Suprapubic skin (tissue), 4 donors: ENCODE measurements at regions not wholly inside any gene's neighbourhood (a gene's known extent, or its start where the extent isn't known, plus 50 kb on each side); places are given as distances from the start of the nearest gene placed in this dataset.

Experiments used
- DNase-seq, 2 donors: peaks; one replicate each; pipeline ENCODE4 v3.0.0-alpha.2; 2019; ENCODE audit warnings: low spot score in 2 of 2
- H3K27ac ChIP-seq: fragments of 200-600 bp; sonication (generic); one replicate; pipeline ENCODE4 v1.5.1; 2019
- H3K27me3 ChIP-seq: fragments of 200-600 bp; sonication (generic); one replicate; pipeline ENCODE4 v1.5.1; 2019
- H3K36me3 ChIP-seq: fragments of 200-600 bp; sonication (generic); one replicate; pipeline ENCODE4 v1.5.1; 2019
- H3K4me1 ChIP-seq: fragments of 200-600 bp; sonication (generic); one replicate; pipeline ENCODE4 v1.5.1; 2019
- H3K4me3 ChIP-seq: fragments of 200-600 bp; sonication (generic); one replicate; pipeline ENCODE4 v1.5.1; 2019; ENCODE audit warnings: mild to moderate bottlenecking
- H3K9me3 ChIP-seq: fragments of 200-600 bp; sonication (generic); one replicate; pipeline ENCODE4 v1.5.1; 2019
- EP300 ChIP-seq: sonication (generic); formaldehyde crosslinking; IDR thresholded peaks from one replicate; pipeline ENCODE4 v1.6.1; 2017; ENCODE audit warnings: antibody characterized with exemption
- POLR2A ChIP-seq, 2 donors: fragments of 450-650 bp; IDR thresholded peaks; one replicate each; pipeline ENCODE4 v1.6.1; 2017; ENCODE audit warnings: antibody characterized with exemption in 2 of 2, mild to moderate bottlenecking in 2 of 2, moderate library complexity in 2 of 2
- POLR2AphosphoS5 ChIP-seq, 3 donors: sonication (generic); formaldehyde crosslinking; IDR thresholded peaks; one replicate each; pipeline ENCODE4 v1.6.1; 2017; ENCODE audit warnings: antibody characterized with exemption in 3 of 3
- WGBS: methylation state at CpG from one replicate; pipeline ENCODE4 v1.1.5; 2018; 5-methylcytosine and 5-hydroxymethylcytosine counted together
- TF ChIP-seq, protein P1 (sequence below), 2 donors: fragments of 200-600 bp in 1 of 2; fragments of 450-650 bp in 1 of 2; sonication (generic) in 1 of 2; IDR thresholded peaks; one replicate each; pipeline ENCODE4 v1.5.1; 2016 to 2019; ENCODE audit warnings: antibody characterized with exemption in 2 of 2, mild to moderate bottlenecking in 1 of 2, moderate library complexity in 1 of 2

DNA sequence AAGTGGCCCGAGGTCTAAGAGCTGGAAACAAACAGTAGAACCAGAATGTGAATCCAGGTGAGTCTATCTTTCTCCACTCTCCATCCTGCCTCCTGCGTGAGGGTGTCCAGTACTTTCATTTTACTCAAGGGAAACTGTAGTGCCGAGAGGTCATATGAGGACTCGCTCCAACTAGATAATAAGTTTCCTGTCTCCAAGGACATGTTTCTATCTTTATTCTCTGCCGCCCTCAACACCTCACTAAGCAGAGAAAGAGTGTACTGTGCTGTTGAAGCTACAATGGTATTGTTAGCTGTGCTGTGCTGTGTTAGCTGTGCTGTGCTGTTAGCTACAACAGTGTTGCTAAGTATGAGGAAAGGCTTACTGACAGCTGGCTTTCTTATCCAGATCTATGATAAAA, 137.9 kb upstream of the COL8A1 start:
- Histone ChIP-seq H3K27me3 (no peaks in the 10 kb centered on the region), H3K4me3 (no peak overlapping the region), H3K36me3 (no peaks in the 10 kb centered on the region), H3K9me3 (no peaks in the 10 kb centered on the region), H3K27ac (no peak overlapping the region), H3K4me1 (peaks cover 28% of the 10 kb centered on the region)
- TF ChIP-seq POLR2A (IDR thresholded peaks at IDR 0.05) = no peak
- TF ChIP-seq POLR2AphosphoS5 (IDR thresholded peaks at IDR 0.05) = no peak
- TF ChIP-seq EP300 = no peak
- TF ChIP-seq, protein P1, sequence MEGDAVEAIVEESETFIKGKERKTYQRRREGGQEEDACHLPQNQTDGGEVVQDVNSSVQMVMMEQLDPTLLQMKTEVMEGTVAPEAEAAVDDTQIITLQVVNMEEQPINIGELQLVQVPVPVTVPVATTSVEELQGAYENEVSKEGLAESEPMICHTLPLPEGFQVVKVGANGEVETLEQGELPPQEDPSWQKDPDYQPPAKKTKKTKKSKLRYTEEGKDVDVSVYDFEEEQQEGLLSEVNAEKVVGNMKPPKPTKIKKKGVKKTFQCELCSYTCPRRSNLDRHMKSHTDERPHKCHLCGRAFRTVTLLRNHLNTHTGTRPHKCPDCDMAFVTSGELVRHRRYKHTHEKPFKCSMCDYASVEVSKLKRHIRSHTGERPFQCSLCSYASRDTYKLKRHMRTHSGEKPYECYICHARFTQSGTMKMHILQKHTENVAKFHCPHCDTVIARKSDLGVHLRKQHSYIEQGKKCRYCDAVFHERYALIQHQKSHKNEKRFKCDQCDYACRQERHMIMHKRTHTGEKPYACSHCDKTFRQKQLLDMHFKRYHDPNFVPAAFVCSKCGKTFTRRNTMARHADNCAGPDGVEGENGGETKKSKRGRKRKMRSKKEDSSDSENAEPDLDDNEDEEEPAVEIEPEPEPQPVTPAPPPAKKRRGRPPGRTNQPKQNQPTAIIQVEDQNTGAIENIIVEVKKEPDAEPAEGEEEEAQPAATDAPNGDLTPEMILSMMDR (IDR thresholded peaks at IDR 0.05) = no peak
- WGBS = 50% methylated on average over 5 of the region's 5 CpGs
- DNase-seq = no peak

DNA sequence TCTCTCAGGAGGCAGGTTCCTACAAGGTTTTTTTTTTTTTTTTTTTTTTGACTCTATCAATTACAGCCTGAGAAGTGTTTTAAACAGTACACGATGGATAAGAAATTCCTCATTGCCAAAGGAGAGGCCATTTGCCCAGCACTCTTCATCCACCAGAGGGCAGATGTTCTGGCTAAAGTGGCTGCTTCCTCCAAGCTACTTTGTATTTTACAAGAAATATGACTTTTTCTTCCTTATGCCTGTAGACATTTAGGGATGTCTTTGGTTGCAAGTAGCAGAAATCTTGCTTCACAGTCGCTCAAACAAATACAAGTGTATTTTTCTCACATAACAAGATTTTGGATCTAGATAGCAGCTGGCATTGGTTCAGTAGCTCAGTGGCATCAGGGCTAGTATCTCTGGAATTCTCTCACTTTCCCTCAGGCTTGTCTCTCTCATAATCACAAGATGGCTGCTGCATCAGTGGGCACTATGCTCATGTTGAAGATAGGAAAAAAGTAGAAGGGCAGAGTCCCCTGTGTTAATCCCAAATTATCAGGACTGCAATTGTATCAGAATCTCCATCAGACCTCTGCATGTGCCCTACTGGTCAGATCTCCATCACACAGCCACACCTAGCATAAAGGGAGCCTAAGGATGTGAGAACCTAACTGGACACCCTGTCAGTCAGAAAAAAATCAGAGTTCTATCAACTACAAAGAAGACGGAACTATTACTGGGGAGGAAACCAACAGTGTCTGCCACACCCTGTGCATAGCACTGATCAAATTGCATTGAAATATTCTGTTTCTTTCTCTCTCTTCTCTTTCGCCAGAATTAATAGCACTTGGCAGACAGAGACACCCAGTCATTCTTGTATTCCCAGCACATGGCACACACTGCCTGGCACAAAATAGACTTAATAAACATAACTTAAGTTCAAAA, 138.9 kb upstream of the COL8A1 start:
- H3K9me3 ChIP-seq = no peaks in the 10 kb centered on the region
- WGBS = 22% methylated on average over 4 of the region's 4 CpGs
- H3K4me1 ChIP-seq = peaks cover 24% of the 10 kb centered on the region
- no peaks in the 10 kb centered on the region for H3K36me3 ChIP-seq
- no peak for DNase-seq
- H3K27me3 ChIP-seq = no peaks in the 10 kb centered on the region
- TF ChIP-seq EP300 = no peak
- TF ChIP-seq POLR2AphosphoS5 (IDR thresholded peaks at IDR 0.05) = no peak
- TF ChIP-seq, protein P1 (IDR thresholded peaks at IDR 0.05) = peak in 1 of 2 donors; percentile 63
- TF ChIP-seq POLR2A (IDR thresholded peaks at IDR 0.05) = no peak
- H3K4me3 ChIP-seq = no peak overlapping the region
- H3K27ac ChIP-seq = no peak overlapping the region

DNA sequence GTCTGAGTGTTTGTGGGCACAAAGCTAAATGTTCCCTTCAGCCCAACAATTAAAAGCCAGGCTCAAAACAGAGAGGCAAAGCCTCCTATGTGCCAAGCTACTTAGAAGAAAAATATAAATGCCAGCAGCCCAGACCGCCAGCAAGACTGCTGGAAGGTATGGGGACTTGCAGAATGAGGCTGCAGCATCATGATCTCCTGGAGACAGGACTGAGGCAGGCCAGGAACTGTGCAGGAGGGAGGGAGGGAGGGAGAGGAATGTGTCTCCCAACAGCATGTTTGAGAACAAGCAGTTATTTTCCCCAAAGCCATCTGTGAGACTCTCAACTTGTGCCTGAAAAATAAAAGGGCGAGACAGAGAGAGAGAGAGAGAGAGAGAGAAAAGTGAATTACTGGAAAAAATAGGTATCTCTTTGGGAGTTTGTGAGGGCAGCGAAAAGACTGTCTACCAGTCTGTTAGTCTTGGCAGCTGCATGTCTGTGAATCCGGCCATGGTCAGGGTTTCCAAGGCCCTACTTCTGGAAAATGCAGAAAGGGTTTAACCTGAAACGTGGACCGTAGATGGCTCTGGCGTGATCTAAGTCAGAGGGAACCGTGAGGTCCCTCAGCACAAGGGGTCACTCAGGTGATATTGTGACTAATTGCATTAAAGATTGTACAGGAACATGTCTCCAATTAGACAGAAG, 139.7 kb upstream of the COL8A1 start:
- Histone ChIP-seq H3K4me3 (no peak overlapping the region), H3K4me1 (peaks cover 24% of the 10 kb centered on the region), H3K36me3 (no peaks in the 10 kb centered on the region), H3K27ac (no peak overlapping the region), H3K9me3 (no peaks in the 10 kb centered on the region), H3K27me3 (no peaks in the 10 kb centered on the region)
- DNase-seq = no peak
- TF ChIP-seq POLR2A (IDR thresholded peaks at IDR 0.05) = no peak
- WGBS = 68% methylated on average over 8 of the region's 8 CpGs

DNA sequence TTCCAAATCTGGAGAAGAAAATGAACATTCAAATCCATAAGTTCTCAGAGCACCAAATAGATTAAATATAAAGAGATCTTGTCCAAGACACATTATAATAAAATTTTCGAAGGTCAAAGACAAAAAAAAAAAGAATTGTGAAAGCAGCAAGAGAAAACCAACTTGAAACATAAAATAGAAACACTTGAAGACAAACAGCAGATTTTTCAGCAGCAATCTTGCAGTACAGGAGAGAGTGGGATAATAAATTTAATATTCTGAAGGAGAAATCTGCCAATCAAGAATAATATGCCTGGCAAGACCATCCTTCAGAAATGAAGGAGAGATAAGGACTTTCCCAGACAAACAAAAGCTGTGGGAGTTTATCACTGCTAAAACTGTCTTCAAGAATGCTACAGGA, 150.5 kb upstream of the COL8A1 start:
- H3K36me3 ChIP-seq = no peaks in the 10 kb centered on the region
- H3K27ac ChIP-seq = no peak overlapping the region
- DNase-seq = no peak
- H3K4me3 ChIP-seq = no peak overlapping the region
- H3K9me3 ChIP-seq = peaks cover 9% of the 10 kb centered on the region
- no peaks in the 10 kb centered on the region for H3K27me3 ChIP-seq
- 68% methylated on average over 1 of the region's 1 CpG for WGBS
- no peaks in the 10 kb centered on the region for H3K4me1 ChIP-seq
- TF ChIP-seq EP300 (no peak), POLR2AphosphoS5 (IDR thresholded peaks at IDR 0.05) (no peak), POLR2A (IDR thresholded peaks at IDR 0.05) (no peak)
- TF ChIP-seq, protein P1 (IDR thresholded peaks at IDR 0.05) = no peak

DNA sequence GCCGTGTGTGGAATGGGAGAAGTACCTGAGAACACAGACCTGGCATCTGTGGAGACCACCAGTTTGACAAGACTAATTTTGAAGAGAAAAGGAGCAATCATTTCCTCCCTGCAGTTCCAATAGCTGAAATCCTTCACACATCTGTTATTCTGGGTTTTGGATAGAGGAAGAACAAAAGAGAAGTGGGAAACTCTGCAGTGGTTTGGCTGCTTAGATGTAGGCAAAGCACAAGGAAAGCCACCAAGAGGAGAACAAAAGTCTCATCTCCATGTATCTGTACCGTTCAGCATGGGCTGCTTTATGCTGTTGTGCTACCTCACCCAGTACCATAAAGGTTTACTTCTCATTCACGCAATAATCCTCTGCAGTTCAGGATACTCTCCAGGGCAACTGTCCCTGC, 153.1 kb upstream of the COL8A1 start:
- H3K4me3 ChIP-seq = no peak overlapping the region
- no peaks in the 10 kb centered on the region for H3K27me3 ChIP-seq
- no peak for DNase-seq
- H3K4me1 ChIP-seq = no peaks in the 10 kb centered on the region
- no peak overlapping the region for H3K27ac ChIP-seq
- H3K9me3 ChIP-seq = peaks cover 5% of the 10 kb centered on the region
- H3K36me3 ChIP-seq = no peaks in the 10 kb centered on the region
- TF ChIP-seq, protein P1 (IDR thresholded peaks at IDR 0.05) = no peak
- TF ChIP-seq POLR2AphosphoS5 (IDR thresholded peaks at IDR 0.05) = no peak
- no peak for TF ChIP-seq EP300
- TF ChIP-seq POLR2A (IDR thresholded peaks at IDR 0.05) = no peak
- 73% methylated on average over 3 of the region's 3 CpGs for WGBS
